HL-60 (cell line): ENCODE measurements at regions not wholly inside any gene's neighbourhood (a gene's known extent, or its start where the extent isn't known, plus 50 kb on each side); places are given as distances from the start of the nearest gene placed in this dataset.

Source experiments
- GABPA ChIP-seq: IDR thresholded peaks from 2 replicates; pipeline ENCODE4 v1.6.1; 2012; ENCODE audit warnings: low read depth
- POLR2AphosphoS5 ChIP-seq: IDR thresholded peaks from 2 replicates; pipeline ENCODE4 v1.6.1; 2012; ENCODE audit warnings: low read depth
- SPI1 ChIP-seq: IDR thresholded peaks from 2 replicates; pipeline ENCODE4 v1.6.1; 2012; ENCODE audit warnings: low read depth, mild to moderate bottlenecking, borderline replicate concordance
- TF ChIP-seq, protein P1 (sequence below): IDR thresholded peaks from one replicate; pipeline ENCODE4 v1.5.1; 2011; ENCODE audit warnings: low read length, control low read depth, inconsistent platforms; ENCODE audit not compliant: insufficient read depth
- TF ChIP-seq, protein P2 (sequence below): IDR thresholded peaks from 2 replicates; pipeline ENCODE4 v1.6.1; 2012; ENCODE audit warnings: low read depth; ENCODE audit not compliant: insufficient replicate concordance

DNA sequence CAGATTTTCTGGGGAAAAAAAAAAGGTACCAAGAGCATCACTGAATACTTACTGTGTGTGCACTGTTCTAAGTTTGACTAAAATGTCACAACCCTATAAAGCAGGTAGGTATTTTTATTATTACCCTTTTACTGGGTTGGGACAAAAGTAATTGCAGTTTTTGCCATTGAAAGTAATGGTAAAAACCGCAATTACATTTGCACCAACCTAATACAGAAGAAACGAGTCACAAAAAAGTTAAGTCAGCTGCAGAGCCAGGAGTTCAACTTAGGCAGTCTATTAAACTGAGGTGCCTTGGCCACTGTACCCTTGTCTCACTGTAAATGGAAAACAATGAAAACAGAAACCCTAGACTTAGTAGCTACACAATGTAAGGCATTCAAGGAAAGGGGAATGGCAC, 281.9 kb downstream of the SUCLA2 start:
- TF ChIP-seq, protein P1, sequence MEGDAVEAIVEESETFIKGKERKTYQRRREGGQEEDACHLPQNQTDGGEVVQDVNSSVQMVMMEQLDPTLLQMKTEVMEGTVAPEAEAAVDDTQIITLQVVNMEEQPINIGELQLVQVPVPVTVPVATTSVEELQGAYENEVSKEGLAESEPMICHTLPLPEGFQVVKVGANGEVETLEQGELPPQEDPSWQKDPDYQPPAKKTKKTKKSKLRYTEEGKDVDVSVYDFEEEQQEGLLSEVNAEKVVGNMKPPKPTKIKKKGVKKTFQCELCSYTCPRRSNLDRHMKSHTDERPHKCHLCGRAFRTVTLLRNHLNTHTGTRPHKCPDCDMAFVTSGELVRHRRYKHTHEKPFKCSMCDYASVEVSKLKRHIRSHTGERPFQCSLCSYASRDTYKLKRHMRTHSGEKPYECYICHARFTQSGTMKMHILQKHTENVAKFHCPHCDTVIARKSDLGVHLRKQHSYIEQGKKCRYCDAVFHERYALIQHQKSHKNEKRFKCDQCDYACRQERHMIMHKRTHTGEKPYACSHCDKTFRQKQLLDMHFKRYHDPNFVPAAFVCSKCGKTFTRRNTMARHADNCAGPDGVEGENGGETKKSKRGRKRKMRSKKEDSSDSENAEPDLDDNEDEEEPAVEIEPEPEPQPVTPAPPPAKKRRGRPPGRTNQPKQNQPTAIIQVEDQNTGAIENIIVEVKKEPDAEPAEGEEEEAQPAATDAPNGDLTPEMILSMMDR = no peak
- TF ChIP-seq POLR2AphosphoS5 = no peak
- no peak for TF ChIP-seq GABPA
- TF ChIP-seq, protein P2, sequence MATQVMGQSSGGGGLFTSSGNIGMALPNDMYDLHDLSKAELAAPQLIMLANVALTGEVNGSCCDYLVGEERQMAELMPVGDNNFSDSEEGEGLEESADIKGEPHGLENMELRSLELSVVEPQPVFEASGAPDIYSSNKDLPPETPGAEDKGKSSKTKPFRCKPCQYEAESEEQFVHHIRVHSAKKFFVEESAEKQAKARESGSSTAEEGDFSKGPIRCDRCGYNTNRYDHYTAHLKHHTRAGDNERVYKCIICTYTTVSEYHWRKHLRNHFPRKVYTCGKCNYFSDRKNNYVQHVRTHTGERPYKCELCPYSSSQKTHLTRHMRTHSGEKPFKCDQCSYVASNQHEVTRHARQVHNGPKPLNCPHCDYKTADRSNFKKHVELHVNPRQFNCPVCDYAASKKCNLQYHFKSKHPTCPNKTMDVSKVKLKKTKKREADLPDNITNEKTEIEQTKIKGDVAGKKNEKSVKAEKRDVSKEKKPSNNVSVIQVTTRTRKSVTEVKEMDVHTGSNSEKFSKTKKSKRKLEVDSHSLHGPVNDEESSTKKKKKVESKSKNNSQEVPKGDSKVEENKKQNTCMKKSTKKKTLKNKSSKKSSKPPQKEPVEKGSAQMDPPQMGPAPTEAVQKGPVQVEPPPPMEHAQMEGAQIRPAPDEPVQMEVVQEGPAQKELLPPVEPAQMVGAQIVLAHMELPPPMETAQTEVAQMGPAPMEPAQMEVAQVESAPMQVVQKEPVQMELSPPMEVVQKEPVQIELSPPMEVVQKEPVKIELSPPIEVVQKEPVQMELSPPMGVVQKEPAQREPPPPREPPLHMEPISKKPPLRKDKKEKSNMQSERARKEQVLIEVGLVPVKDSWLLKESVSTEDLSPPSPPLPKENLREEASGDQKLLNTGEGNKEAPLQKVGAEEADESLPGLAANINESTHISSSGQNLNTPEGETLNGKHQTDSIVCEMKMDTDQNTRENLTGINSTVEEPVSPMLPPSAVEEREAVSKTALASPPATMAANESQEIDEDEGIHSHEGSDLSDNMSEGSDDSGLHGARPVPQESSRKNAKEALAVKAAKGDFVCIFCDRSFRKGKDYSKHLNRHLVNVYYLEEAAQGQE = no peak
- no peak for TF ChIP-seq SPI1
